ENCODE measurements at regions not wholly inside any gene's neighbourhood (a gene's known extent, or its start where the extent isn't known, plus 50 kb on each side); places are given as distances from the start of the nearest gene placed in this dataset.

DNA sequence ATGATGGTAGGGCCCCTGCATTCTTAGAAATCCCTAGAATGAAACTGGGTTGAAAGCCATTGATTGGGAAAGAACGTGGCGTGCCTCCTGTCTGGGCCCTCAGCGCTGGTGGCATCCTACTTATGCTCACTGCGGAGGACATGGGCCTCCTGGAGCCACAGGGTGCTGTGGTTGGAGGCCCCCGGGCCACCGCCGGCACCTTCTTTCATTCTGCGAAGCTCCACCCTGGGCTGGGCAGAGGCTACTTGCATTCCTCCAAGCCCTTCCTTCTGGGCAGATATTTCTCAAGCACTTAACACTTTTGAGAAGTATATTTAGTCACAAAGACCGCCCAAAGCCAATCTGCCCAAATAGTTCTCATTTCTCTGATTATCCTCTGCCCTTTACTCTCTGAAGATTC, 311.9 kb downstream of the MYCN start:
- H3K27me3 ChIP-seq (replicated peaks in 1 of 7), result peaks cover 0 to 17% (median 0%) of the 10 kb centered on the region in 7 donors
- H3K27ac ChIP-seq, result no peak overlapping the region
- H3K4me3 ChIP-seq, result no peak overlapping the region
- no peaks in the 10 kb centered on the region for H3K4me1 ChIP-seq
- no peaks in the 10 kb centered on the region for H3K9me3 ChIP-seq
- 90 to 95% (median 94%) methylated on average over 9 of the region's 9 CpGs for WGBS, 5 donors
- no peak for DNase-seq
- no peaks in the 10 kb centered on the region for H3K36me3 ChIP-seq
- intact Hi-C loops (cut with DNase I; ENCODE audit: low total_unique reads), result no loop called here
- TF ChIP-seq, protein P1, sequence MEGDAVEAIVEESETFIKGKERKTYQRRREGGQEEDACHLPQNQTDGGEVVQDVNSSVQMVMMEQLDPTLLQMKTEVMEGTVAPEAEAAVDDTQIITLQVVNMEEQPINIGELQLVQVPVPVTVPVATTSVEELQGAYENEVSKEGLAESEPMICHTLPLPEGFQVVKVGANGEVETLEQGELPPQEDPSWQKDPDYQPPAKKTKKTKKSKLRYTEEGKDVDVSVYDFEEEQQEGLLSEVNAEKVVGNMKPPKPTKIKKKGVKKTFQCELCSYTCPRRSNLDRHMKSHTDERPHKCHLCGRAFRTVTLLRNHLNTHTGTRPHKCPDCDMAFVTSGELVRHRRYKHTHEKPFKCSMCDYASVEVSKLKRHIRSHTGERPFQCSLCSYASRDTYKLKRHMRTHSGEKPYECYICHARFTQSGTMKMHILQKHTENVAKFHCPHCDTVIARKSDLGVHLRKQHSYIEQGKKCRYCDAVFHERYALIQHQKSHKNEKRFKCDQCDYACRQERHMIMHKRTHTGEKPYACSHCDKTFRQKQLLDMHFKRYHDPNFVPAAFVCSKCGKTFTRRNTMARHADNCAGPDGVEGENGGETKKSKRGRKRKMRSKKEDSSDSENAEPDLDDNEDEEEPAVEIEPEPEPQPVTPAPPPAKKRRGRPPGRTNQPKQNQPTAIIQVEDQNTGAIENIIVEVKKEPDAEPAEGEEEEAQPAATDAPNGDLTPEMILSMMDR (IDR thresholded peaks at IDR 0.05 in 8 of 11, conservative IDR thresholded peaks at IDR 0.05 in 3 of 11), result no peak
- TF ChIP-seq POLR2AphosphoS5 (IDR thresholded peaks at IDR 0.05), result no peak

GRCh38 chr2:16251511-16252225, 311.3 kb downstream of the MYCN start:
- no peaks in the 10 kb centered on the region for H3K4me1 ChIP-seq
- no peak for DNase-seq
- no peaks in the 10 kb centered on the region for H3K9me3 ChIP-seq
- H3K36me3 ChIP-seq, result no peaks in the 10 kb centered on the region
- H3K27ac ChIP-seq, result no peak overlapping the region
- H3K27me3 ChIP-seq (replicated peaks in 1 of 7), result peaks cover 0 to 17% (median 0%) of the 10 kb centered on the region in 7 donors
- WGBS, 5 donors, result 80 to 89% (median 86%) methylated on average over 8 of the region's 8 CpGs
- intact Hi-C loops (cut with DNase I; ENCODE audit: low total_unique reads), result no loop called here
- H3K4me3 ChIP-seq, result no peak overlapping the region
- TF ChIP-seq POLR2AphosphoS5 (IDR thresholded peaks at IDR 0.05) (no peak), POLR2A (IDR thresholded peaks at IDR 0.05) (no peak)
- TF ChIP-seq, protein P1 (IDR thresholded peaks at IDR 0.05 in 8 of 11, conservative IDR thresholded peaks at IDR 0.05 in 3 of 11), result no peak

DNA sequence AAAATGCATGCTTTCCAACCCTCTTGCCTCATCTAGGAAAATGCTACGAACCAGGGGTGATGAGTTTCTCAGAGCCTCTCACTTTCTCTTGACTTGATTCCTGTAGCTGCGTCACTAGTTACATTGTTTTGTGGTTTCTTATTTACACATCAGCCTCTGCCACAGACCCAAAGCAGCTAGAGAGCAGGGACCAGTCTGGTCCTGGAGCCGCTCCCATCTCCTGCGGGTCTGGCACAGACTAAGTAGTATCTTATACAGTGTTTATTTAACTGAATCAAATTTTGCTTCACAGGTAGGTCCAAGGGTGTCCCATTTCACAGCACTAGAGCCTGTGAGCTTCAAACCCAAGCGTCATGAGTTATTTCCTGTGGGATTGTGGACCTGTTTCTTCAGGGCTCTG, 310.5 kb downstream of the MYCN start:
- no peaks in the 10 kb centered on the region for H3K4me1 ChIP-seq
- TF ChIP-seq POLR2A (IDR thresholded peaks at IDR 0.05) (no peak), POLR2AphosphoS5 (IDR thresholded peaks at IDR 0.05) (no peak)
- TF ChIP-seq, protein P1 (IDR thresholded peaks at IDR 0.05 in 8 of 11, conservative IDR thresholded peaks at IDR 0.05 in 3 of 11), result no peak
- DNase-seq, result no peak
- H3K27ac ChIP-seq, result no peak overlapping the region
- H3K4me3 ChIP-seq, result no peak overlapping the region
- WGBS, 5 donors, result 81 to 91% (median 86%) methylated on average over 5 of the region's 5 CpGs
- no peaks in the 10 kb centered on the region for H3K9me3 ChIP-seq
- H3K27me3 ChIP-seq (replicated peaks in 1 of 7), result peaks cover 0 to 17% (median 0%) of the 10 kb centered on the region in 7 donors
- intact Hi-C loops (cut with DNase I; ENCODE audit: low total_unique reads), result no loop called here
- no peaks in the 10 kb centered on the region for H3K36me3 ChIP-seq

GRCh38 chr2:16250466-16250865, 310.1 kb downstream of the MYCN start:
- H3K36me3 ChIP-seq, result no peaks in the 10 kb centered on the region
- 82 to 95% (median 89%) methylated on average over 8 of the region's 8 CpGs for WGBS, 5 donors
- no peak overlapping the region for H3K4me3 ChIP-seq
- intact Hi-C loops (cut with DNase I; ENCODE audit: low total_unique reads), result no loop called here
- H3K27ac ChIP-seq, result no peak overlapping the region
- TF ChIP-seq POLR2A (IDR thresholded peaks at IDR 0.05), result no peak
- peaks cover 0 to 17% (median 0%) of the 10 kb centered on the region in 7 donors for H3K27me3 ChIP-seq (replicated peaks in 1 of 7)
- H3K9me3 ChIP-seq, result no peaks in the 10 kb centered on the region
- no peaks in the 10 kb centered on the region for H3K4me1 ChIP-seq
- no peak for DNase-seq
